AG04449 (cell line): ENCODE measurements at regions not wholly inside any gene's neighbourhood (a gene's known extent, or its start where the extent isn't known, plus 50 kb on each side); places are given as distances from the start of the nearest gene placed in this dataset.

Source experiments
- CTCF ChIA-PET: fragments of 350-600 bp; formaldehyde crosslinking; extraction: SDS; loops from one replicate; lab custom pipeline; 2021; ENCODE audit warnings: antibody characterized with exemption; lab: Yijun Ruan, JAX
- POLR2A ChIA-PET: fragments of 400-600, 350-600 bp; formaldehyde crosslinking; extraction: SDS; loops from one replicate; lab custom pipeline; 2020; ENCODE audit warnings: antibody characterized with exemption, inconsistent platforms; lab: Yijun Ruan, JAX
- DNase-seq: peaks from one replicate; pipeline ENCODE4 v3.0.0-alpha.2; 2010; ENCODE audit warnings: low read depth, low spot score
- H3K4me3 ChIP-seq: 2 replicates; pipeline ENCODE4 v1.5.1; 2011; ENCODE audit warnings: low read depth, mild to moderate bottlenecking, control low read depth, low read length
- TF ChIP-seq, protein P1 (sequence below): IDR thresholded peaks from one replicate; pipeline ENCODE4 v1.5.1; 2011; ENCODE audit warnings: mild to moderate bottlenecking, moderate library complexity, low read length, control low read depth, inconsistent platforms; ENCODE audit not compliant: insufficient read depth; ENCODE audit errors: missing control alignments

DNA sequence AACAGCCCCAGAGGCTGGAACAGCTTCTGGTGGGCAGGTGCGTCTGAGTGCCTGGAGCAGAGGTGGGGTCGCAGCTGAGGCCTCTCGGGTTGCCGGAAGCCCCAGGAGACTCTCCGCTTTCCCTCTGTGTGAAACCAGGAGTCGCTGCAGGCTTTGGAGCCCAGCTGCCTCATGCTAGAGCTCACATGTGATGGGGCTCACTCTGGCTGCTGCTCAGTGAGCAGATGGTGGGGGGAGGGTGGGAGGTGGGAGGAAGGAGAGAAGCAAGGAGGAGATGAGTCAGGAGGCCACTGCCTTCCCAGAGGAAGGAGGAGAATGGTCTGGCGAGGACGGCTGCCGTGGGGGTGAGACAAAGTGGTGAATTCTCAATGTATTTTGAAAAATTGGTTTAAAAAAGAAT lies 290.1 kb upstream of the CHRNA7 start:
- no peak for DNase-seq
- no peak overlapping the region for H3K4me3 ChIP-seq
- TF ChIP-seq, protein P1, sequence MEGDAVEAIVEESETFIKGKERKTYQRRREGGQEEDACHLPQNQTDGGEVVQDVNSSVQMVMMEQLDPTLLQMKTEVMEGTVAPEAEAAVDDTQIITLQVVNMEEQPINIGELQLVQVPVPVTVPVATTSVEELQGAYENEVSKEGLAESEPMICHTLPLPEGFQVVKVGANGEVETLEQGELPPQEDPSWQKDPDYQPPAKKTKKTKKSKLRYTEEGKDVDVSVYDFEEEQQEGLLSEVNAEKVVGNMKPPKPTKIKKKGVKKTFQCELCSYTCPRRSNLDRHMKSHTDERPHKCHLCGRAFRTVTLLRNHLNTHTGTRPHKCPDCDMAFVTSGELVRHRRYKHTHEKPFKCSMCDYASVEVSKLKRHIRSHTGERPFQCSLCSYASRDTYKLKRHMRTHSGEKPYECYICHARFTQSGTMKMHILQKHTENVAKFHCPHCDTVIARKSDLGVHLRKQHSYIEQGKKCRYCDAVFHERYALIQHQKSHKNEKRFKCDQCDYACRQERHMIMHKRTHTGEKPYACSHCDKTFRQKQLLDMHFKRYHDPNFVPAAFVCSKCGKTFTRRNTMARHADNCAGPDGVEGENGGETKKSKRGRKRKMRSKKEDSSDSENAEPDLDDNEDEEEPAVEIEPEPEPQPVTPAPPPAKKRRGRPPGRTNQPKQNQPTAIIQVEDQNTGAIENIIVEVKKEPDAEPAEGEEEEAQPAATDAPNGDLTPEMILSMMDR, result no peak
- CTCF ChIA-PET, result no interaction called here
- POLR2A ChIA-PET, result no interaction called here

GRCh38 chr15:31745841-31746240 lies 284.5 kb upstream of the CHRNA7 start:
- TF ChIP-seq, protein P1, result no peak
- H3K4me3 ChIP-seq, result no peak overlapping the region
- DNase-seq, result no peak
- ChIA-PET CTCF (no interaction called here), POLR2A (no interaction called here)

DNA sequence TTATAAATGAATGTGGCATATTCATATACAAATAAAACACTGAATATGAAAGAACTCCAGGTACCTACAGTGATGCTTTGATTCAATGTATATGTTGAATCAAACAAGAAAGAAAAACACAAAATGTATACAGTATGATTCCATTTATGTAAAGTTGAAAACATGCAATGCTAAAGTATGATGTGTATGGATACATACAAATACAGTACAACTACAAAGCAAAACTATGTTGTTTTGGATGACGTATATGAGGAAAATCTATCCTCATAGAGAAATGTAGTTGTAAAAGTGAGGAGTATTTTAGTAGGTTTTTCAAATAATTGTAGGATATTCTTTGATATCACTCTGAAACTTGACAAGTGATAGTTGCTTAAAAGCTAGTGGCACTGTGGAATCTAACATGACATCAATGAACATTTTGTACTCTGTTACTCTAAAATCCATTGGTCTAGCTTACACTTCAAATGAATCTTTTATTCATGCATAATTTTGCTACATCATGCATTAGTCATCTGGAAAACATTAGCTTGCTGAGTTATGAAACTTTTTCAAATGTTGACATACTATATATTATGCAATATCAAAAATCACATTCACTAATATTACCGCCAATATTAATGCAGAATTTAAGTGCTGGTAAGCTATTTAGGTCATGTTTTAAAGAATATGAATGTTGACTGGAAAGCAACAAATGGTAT lies 278.1 kb upstream of the CHRNA7 start:
- TF ChIP-seq, protein P1, result no peak
- H3K4me3 ChIP-seq, result no peak overlapping the region
- ChIA-PET CTCF (no interaction called here), POLR2A (no interaction called here)
- DNase-seq, result no peak

GRCh38 chr15:31752905-31753304 lies 277.4 kb upstream of the CHRNA7 start:
- H3K4me3 ChIP-seq, result no peak overlapping the region
- no peak for DNase-seq
- ChIA-PET CTCF (no interaction called here), POLR2A (no interaction called here)
- TF ChIP-seq, protein P1, result no peak

GRCh38 chr15:31758126-31758525 lies 272.2 kb upstream of the CHRNA7 start:
- TF ChIP-seq, protein P1, result no peak
- H3K4me3 ChIP-seq, result no peak overlapping the region
- no peak for DNase-seq
- POLR2A ChIA-PET, result no interaction called here
- CTCF ChIA-PET, result no interaction called here

DNA sequence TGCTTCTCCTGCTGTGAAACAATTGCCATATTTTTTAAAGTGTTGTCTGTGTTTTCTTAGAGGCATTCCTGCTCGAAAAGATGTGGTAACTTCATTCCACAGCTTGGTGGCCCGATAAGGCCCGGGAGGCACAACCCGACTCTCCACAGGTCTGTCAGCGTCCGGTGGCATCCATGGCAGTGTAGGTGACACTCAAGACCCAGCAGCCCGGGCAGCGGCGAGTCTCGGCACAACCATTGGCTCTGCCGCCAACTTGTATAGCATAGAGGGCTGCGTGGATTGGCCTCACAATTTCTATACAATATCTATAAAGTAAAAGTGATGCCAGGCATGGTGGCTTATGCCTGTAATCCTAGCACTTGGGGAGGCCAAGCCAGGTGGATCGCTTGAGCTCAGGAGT lies 262.3 kb upstream of the CHRNA7 start:
- TF ChIP-seq, protein P1, result no peak
- ChIA-PET POLR2A (no interaction called here), CTCF (no interaction called here)
- DNase-seq, result no peak
- no peak overlapping the region for H3K4me3 ChIP-seq
